Tibial nerve (tissue), 4 donors: ENCODE measurements at regions not wholly inside any gene's neighbourhood (a gene's known extent, or its start where the extent isn't known, plus 50 kb on each side); places are given as distances from the start of the nearest gene placed in this dataset.
A peak's percentile ranks its signal among the peaks of the same experiment; 100 is the strongest.

Experiments used
- DNase-seq, 2 donors: peaks; one replicate each; pipeline ENCODE4 v3.0.0-alpha.2; 2019; ENCODE audit warnings: low spot score in 2 of 2
- H3K27ac ChIP-seq, 4 donors: fragments of 200-600 bp; sonication (generic) in 3 of 4; one replicate each; pipeline ENCODE4 v1.5.1; 2017 to 2019; ENCODE audit warnings: mild to moderate bottlenecking in 1 of 4
- H3K27me3 ChIP-seq, 2 donors: fragments of 200-600 bp; sonication (generic) in 1 of 2; one replicate each; pipeline versions ENCODE4 v1.5.1 to v1.6.0; 2017 to 2019
- H3K36me3 ChIP-seq, 3 donors: fragments of 200-600 bp; sonication (generic); one replicate each; pipeline ENCODE4 v1.5.1; 2018 to 2019
- H3K4me1 ChIP-seq, 4 donors: fragments of 200-600 bp; sonication (generic) in 3 of 4; one replicate each; pipeline ENCODE4 v1.5.1; 2017 to 2019
- H3K4me3 ChIP-seq, 4 donors: fragments of 200-600 bp; sonication (generic) in 3 of 4; one replicate each; pipeline ENCODE4 v1.5.1; 2017 to 2019; ENCODE audit warnings: mild to moderate bottlenecking in 1 of 4, moderate library complexity in 1 of 4
- H3K9me3 ChIP-seq, 4 donors: fragments of 200-600 bp; sonication (generic) in 3 of 4; one replicate each; pipeline ENCODE4 v1.5.1; 2017 to 2019
- EP300 ChIP-seq, 2 donors: sonication (generic); formaldehyde crosslinking; IDR thresholded peaks; one replicate each; pipeline ENCODE4 v1.6.1; 2017; ENCODE audit warnings: antibody characterized with exemption in 2 of 2, mild to moderate bottlenecking in 1 of 2
- POLR2A ChIP-seq, 2 donors: fragments of 450-650 bp; IDR thresholded peaks; one replicate each; pipeline ENCODE4 v1.6.1; 2017; ENCODE audit warnings: antibody characterized with exemption in 2 of 2, mild to moderate bottlenecking in 2 of 2, moderate library complexity in 2 of 2
- WGBS, 2 donors: methylation state at CpG; one replicate each; pipeline ENCODE4 v1.1.5; 2018; 5-methylcytosine and 5-hydroxymethylcytosine counted together
- TF ChIP-seq, protein P1 (sequence below), 5 experiments: fragments of 200-600 bp in 3 of 5; fragments of 450-650 bp in 2 of 5; sonication (generic) in 3 of 5; IDR thresholded peaks; one replicate each; pipeline ENCODE4 v1.5.1; 2016 to 2019; ENCODE audit warnings: antibody characterized with exemption in 5 of 5, mild to moderate bottlenecking in 3 of 5, moderate library complexity in 2 of 5

DNA sequence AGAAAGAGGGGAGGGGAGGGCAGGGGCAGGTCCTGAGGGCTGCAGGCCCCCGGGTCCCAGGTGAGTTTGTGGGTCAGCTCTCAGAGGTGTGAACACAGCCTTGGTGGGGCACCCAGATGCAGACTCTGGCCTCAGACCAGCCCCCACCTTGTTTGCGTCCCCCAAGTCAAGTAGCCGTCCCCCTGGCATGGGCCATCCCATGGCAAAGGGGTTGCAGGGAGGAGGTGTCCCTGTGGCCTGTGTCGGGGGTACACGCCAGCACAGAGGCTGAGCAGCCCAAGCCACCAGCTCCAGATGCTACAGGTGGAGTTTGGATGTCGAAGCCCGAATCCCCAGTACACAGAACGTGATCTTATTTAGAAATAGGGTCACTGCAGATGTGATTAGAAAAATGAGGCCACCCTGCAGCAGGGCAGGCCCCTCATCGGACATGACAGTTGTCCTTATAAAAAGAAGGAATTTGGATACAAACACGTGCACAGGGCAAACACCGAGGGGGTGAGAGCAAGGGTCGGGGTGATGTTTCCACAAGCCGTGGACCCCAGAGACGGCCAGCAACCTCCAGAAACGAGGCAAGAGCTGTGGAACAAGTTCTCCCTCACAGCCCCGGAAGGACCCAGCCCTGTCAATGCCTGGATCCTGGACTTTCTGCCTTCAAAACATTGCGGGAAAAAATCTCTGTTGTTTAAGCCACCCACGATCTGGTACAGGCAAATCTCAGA, 141.2 kb upstream of the C14orf180 start:
- no peaks in the 10 kb centered on the region for H3K36me3 ChIP-seq
- H3K4me3 ChIP-seq: no peak overlapping the region
- no peak for DNase-seq
- WGBS, 2 donors: 74 to 83% methylated on average over 17 to 18 of the region's 18 CpGs
- peaks cover 0 to 13% (median 0%) of the 10 kb centered on the region in 4 donors for H3K4me1 ChIP-seq
- TF ChIP-seq, protein P1, sequence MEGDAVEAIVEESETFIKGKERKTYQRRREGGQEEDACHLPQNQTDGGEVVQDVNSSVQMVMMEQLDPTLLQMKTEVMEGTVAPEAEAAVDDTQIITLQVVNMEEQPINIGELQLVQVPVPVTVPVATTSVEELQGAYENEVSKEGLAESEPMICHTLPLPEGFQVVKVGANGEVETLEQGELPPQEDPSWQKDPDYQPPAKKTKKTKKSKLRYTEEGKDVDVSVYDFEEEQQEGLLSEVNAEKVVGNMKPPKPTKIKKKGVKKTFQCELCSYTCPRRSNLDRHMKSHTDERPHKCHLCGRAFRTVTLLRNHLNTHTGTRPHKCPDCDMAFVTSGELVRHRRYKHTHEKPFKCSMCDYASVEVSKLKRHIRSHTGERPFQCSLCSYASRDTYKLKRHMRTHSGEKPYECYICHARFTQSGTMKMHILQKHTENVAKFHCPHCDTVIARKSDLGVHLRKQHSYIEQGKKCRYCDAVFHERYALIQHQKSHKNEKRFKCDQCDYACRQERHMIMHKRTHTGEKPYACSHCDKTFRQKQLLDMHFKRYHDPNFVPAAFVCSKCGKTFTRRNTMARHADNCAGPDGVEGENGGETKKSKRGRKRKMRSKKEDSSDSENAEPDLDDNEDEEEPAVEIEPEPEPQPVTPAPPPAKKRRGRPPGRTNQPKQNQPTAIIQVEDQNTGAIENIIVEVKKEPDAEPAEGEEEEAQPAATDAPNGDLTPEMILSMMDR (IDR thresholded peaks at IDR 0.05): no peak
- no peak for TF ChIP-seq EP300 (IDR thresholded peaks at IDR 0.05)
- TF ChIP-seq POLR2A (IDR thresholded peaks at IDR 0.05): no peak
- no peak overlapping the region for H3K27ac ChIP-seq
- peaks cover 0 to 12% (median 0%) of the 10 kb centered on the region in 4 donors for H3K9me3 ChIP-seq
- H3K27me3 ChIP-seq: no peaks in the 10 kb centered on the region

DNA sequence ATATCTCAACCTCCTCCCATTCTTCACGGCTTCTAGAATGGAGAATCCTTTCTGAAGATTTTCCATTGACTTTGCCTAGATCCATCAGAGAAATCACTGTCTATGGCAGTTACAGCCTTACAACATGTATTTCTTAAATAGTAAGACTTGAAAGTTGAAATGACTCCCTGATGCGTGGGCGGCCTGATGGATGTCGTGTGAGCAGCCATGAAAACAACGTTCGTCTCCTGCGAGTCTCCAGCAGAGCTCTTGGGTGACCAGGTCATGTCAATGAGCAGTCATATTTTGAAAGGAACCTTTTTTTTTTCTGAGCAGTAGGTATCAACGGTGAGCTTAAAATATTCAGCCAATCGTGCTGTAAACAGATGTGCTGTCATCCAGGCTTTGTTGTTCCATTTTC, 139.9 kb upstream of the C14orf180 start:
- peaks cover 0 to 13% (median 0%) of the 10 kb centered on the region in 4 donors for H3K4me1 ChIP-seq
- no peak for DNase-seq
- H3K27ac ChIP-seq: no peak overlapping the region
- TF ChIP-seq POLR2A (IDR thresholded peaks at IDR 0.05): no peak
- no peaks in the 10 kb centered on the region for H3K27me3 ChIP-seq
- H3K4me3 ChIP-seq: no peak overlapping the region
- WGBS, 2 donors: 64 to 65% methylated on average over 9 of the region's 9 CpGs
- no peaks in the 10 kb centered on the region for H3K36me3 ChIP-seq
- H3K9me3 ChIP-seq: peaks cover 0 to 12% (median 0%) of the 10 kb centered on the region in 4 donors

DNA sequence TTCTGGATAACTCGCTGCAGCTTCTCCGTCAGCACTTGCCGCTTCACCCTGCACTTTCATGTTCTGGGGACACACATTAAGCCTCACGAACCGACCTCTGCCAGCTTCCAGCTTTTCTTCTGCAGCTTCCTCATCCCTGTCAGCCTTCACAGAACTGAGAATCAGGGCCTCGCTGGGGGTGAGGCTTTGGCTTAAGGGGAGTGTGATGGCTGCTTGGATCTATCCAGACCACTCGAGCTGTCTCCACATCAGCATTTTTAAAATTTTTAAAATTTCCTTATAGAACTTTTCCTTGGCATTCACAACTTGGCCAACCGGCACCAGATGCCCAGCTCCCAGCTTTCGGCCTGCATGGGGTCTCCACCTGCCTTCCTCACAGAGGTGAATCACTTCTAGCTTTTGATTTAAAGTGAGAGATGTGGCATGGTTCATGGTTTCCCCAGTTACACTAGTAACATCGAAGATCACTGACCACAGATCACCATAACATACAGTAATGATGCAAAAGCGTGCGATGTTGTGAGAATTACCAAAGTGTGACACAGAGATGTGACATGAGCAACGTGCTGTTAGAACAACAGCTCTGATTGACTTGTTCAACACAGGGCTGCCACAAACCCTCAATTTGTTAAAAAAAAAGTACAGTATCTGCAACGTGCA, 139.1 kb upstream of the C14orf180 start:
- Histone ChIP-seq H3K9me3 (peaks cover 0 to 12% (median 0%) of the 10 kb centered on the region in 4 donors), H3K4me1 (peaks cover 0 to 13% (median 0%) of the 10 kb centered on the region in 4 donors), H3K27me3 (no peaks in the 10 kb centered on the region), H3K4me3 (no peak overlapping the region), H3K36me3 (no peaks in the 10 kb centered on the region), H3K27ac (no peak overlapping the region)
- whole genome bisulfite sequencing, 2 donors: 90 to 92% methylated on average over 14 of the region's 14 CpGs
- TF ChIP-seq POLR2A (IDR thresholded peaks at IDR 0.05): no peak
- DNase-seq: no peak

DNA sequence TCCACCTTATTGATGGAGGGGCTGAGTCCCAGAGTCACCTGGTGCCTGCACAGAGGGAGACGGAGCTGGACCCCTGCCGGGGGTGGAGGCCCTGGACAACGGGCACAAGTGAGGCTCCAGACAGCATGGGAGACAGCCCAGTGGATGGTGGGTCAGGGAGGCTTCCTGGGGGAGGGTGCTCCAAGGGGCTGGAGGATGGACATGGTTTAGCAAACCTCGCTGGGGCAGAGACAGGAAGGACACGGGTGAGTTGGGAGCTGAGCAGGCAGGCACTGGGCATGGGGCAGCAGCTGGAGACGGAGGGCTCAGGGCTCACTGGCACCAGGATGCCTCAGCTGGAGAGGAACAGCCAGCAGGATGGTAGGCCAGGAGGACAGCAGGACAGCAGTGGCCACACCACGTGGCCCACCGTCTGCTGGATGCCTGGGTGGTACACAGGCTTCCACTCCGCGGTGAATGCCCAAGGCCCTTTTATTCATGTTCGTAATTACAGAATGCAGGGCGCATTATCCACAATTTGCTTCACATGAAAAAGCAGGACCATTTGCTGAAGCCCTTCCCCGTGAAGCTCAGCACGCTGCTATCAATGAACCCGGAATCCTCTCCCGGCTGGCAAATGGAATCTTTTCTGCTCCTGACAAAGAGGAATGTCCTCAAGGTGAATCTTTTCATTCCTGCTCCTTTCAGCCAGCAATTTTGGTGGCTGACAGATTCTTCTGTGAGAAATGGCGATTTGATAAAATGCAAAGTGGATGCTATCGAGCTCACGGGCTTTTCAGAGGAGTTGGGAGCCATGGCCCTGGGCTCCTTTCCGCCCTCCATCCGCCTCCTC, 138.1 kb upstream of the C14orf180 start:
- Histone ChIP-seq H3K27me3 (no peaks in the 10 kb centered on the region), H3K27ac (no peak overlapping the region)
- 79 to 86% methylated on average over 21 of the region's 21 CpGs for WGBS, 2 donors

DNA sequence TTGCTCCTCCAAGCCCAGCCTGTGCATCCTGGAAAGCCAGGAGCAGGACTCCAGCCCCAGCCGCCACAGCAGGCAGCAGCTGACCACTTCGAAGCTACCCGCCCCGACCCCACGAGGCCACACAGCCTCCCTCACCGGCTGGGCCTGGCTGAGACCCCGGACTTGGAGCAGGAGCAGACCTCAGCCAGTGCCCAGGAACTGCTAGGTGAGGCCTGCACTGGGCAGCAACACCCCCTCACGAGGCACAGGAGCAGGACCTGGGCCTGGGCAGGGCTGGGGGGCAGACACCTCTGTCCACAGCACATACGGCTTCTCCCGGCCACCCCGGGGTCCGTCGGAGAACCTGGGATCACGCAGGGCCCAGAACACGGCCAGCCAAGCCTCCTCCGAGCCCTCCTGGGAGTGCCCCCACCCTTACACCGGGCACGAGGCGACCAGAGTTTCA, 137.4 kb upstream of the C14orf180 start:
- no peaks in the 10 kb centered on the region for H3K27me3 ChIP-seq
- no peak overlapping the region for H3K4me3 ChIP-seq
- TF ChIP-seq, protein P1 (IDR thresholded peaks at IDR 0.05): no peak
- TF ChIP-seq EP300 (IDR thresholded peaks at IDR 0.05) (no peak), POLR2A (IDR thresholded peaks at IDR 0.05) (no peak)
- H3K9me3 ChIP-seq: peaks cover 0 to 12% (median 0%) of the 10 kb centered on the region in 4 donors
- H3K4me1 ChIP-seq: no peaks in the 10 kb centered on the region
- WGBS, 2 donors: 73 to 75% methylated on average over 18 of the region's 19 CpGs
- DNase-seq: no peak
- H3K36me3 ChIP-seq: no peaks in the 10 kb centered on the region
- H3K27ac ChIP-seq: no peak overlapping the region

More for the DNA sequence above, 138.1 kb upstream of the C14orf180 start:
- Histone ChIP-seq H3K36me3 (no peaks in the 10 kb centered on the region), H3K9me3 (peaks cover 0 to 12% (median 0%) of the 10 kb centered on the region in 4 donors), H3K4me1 (peaks cover 0 to 4% (median 0%) of the 10 kb centered on the region in 4 donors), H3K4me3 (no peak overlapping the region)
- peak in 1 of 2 donors; percentile 3 for DNase-seq
- TF ChIP-seq, protein P1 (IDR thresholded peaks at IDR 0.05): no peak
- TF ChIP-seq EP300 (IDR thresholded peaks at IDR 0.05) (no peak), POLR2A (IDR thresholded peaks at IDR 0.05) (no peak)
